PC-9 (cell line): ENCODE measurements at regions not wholly inside any gene's neighbourhood (a gene's known extent, or its start where the extent isn't known, plus 50 kb on each side); places are given as distances from the start of the nearest gene placed in this dataset.

Source experiments
- BruUV-seq: library from RNA; stranded (reverse); fragments of 400-500 nt; replicated peaks from 2 replicates; lab custom pipeline; 2021; lab: Mats Ljungman, UMichigan
- CTCF ChIA-PET: fragments of 300-600 bp; sonication (Branson Sonifier 250); formaldehyde crosslinking; loops from one replicate; lab custom pipeline; 2022; ENCODE audit warnings: antibody characterized with exemption; lab: Charles Lee
- POLR2A ChIA-PET: fragments of 300-600 bp; sonication (Branson Sonifier 250); formaldehyde crosslinking; loops from one replicate; lab custom pipeline; 2022; ENCODE audit warnings: antibody characterized with exemption; ENCODE audit not compliant: unreplicated experiment; lab: Charles Lee
- DNase-seq, 2 experiments: peaks; one replicate each; pipeline versions ENCODE4 v3.0.0 to v3.0.0-alpha.2; 2015 to 2022; ENCODE audit warnings: mixed read lengths in 1 of 2
- H2AFZ ChIP-seq: fragments of 200-600 bp; sonication (generic); 2 replicates; pipeline ENCODE4 v1.8.1; 2017; ENCODE audit warnings: antibody characterized with exemption
- H3F3A ChIP-seq: fragments of 200-600 bp; sonication (generic); 2 replicates; pipeline ENCODE4 v1.8.1; 2017; ENCODE audit warnings: antibody characterized with exemption, mild to moderate bottlenecking, low read depth; ENCODE audit not compliant: insufficient read depth
- H3K27ac ChIP-seq: fragments of 200-600 bp; sonication (generic); 2 replicates; pipeline ENCODE4 v1.6.1; 2016; ENCODE audit warnings: mixed run types
- H3K27me3 ChIP-seq: fragments of 200-600 bp; sonication (generic); 2 replicates; pipeline ENCODE4 v1.6.1; 2016; ENCODE audit warnings: low read depth, mixed run types; ENCODE audit not compliant: insufficient read depth
- H3K36me3 ChIP-seq: fragments of 200-600 bp; sonication (generic); 2 replicates; pipeline ENCODE4 v1.6.1; 2016; ENCODE audit warnings: low read depth, mixed run types
- H3K4me1 ChIP-seq: fragments of 200-600 bp; sonication (generic); replicated peaks from 2 replicates; pipeline ENCODE4 v1.6.1; 2016; ENCODE audit warnings: mixed run types; ENCODE audit not compliant: insufficient read depth
- H3K4me2 ChIP-seq: fragments of 200-600 bp; sonication (generic); 2 replicates; pipeline ENCODE4 v1.6.1; 2017; ENCODE audit warnings: mixed run types
- H3K4me3 ChIP-seq: fragments of 200-600 bp; sonication (generic); 2 replicates; pipeline ENCODE4 v1.6.1; 2016; ENCODE audit warnings: mixed run types
- H3K79me2 ChIP-seq: fragments of 200-600 bp; sonication (generic); 2 replicates; pipeline ENCODE4 v1.6.1; 2017; ENCODE audit warnings: low read depth, mixed run types
- H3K9me2 ChIP-seq: fragments of 200-600 bp; sonication (generic); 2 replicates; pipeline ENCODE4 v1.8.1; 2017; ENCODE audit warnings: mild to moderate bottlenecking; ENCODE audit not compliant: insufficient read depth
- H3K9me3 ChIP-seq: fragments of 200-600 bp; sonication (generic); 2 replicates; pipeline ENCODE4 v1.8.1; 2016; ENCODE audit warnings: low read depth; ENCODE audit not compliant: insufficient read depth
- H4K20me1 ChIP-seq: fragments of 200-600 bp; sonication (generic); 2 replicates; pipeline ENCODE4 v1.8.1; 2017; ENCODE audit not compliant: insufficient read depth
- EZH2 ChIP-seq: fragments of 200-600 bp; sonication (generic); IDR thresholded peaks from 2 replicates; pipeline ENCODE4 v1.8.0; 2017; ENCODE audit warnings: antibody characterized with exemption, low read depth
- intact Hi-C: fragments of 100-400 bp; cut with micrococcal nuclease; formaldehyde crosslinking; loops from one replicate; pipeline ENCODE4 v1.10.0; 2022; ENCODE audit not compliant: unreplicated experiment
- TF ChIP-seq, protein P1 (sequence below): fragments of 200-600 bp; sonication (generic); conservative IDR thresholded peaks from 2 replicates; pipeline ENCODE4 v1.6.1; 2017; ENCODE audit warnings: mixed run types, antibody characterized with exemption, mild to moderate bottlenecking, moderate library complexity

DNA sequence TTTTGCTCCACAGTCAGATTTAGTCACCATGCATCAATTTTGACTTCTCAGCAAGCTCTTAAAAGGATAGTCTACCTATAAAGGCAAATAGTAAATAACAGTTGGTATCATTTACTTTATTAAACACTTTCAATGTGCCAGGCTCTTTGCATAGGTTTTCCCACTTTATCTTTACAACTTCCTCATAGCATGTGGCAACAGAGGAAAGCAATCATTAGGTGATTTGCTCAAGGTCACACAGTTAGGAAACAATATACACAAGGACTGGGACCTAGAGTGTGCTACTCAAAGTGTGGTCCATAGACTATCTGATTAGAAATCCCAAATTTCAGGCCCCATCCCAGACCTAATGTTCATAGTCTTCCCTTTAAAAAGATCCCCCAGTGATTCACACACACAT lies 212.3 kb downstream of the MTERF1 start:
- BruUV-seq: no TSS peak
- no peak overlapping the region for H2AFZ ChIP-seq
- no peak for DNase-seq
- intact Hi-C loops: no loop called here
- no peaks in the 10 kb centered on the region for H3K36me3 ChIP-seq
- CTCF ChIA-PET: no interaction called here
- H3K9me2 ChIP-seq: no peaks in the 10 kb centered on the region
- H3K27me3 ChIP-seq: no peaks in the 10 kb centered on the region
- TF ChIP-seq EZH2: no peak
- TF ChIP-seq, protein P1, sequence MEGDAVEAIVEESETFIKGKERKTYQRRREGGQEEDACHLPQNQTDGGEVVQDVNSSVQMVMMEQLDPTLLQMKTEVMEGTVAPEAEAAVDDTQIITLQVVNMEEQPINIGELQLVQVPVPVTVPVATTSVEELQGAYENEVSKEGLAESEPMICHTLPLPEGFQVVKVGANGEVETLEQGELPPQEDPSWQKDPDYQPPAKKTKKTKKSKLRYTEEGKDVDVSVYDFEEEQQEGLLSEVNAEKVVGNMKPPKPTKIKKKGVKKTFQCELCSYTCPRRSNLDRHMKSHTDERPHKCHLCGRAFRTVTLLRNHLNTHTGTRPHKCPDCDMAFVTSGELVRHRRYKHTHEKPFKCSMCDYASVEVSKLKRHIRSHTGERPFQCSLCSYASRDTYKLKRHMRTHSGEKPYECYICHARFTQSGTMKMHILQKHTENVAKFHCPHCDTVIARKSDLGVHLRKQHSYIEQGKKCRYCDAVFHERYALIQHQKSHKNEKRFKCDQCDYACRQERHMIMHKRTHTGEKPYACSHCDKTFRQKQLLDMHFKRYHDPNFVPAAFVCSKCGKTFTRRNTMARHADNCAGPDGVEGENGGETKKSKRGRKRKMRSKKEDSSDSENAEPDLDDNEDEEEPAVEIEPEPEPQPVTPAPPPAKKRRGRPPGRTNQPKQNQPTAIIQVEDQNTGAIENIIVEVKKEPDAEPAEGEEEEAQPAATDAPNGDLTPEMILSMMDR: no peak
- H3K4me1 ChIP-seq: no peaks in the 10 kb centered on the region
- POLR2A ChIA-PET: no interaction called here
- no peaks in the 10 kb centered on the region for H4K20me1 ChIP-seq
- no peaks in the 10 kb centered on the region for H3K9me3 ChIP-seq
- no peak overlapping the region for H3K4me3 ChIP-seq
- H3K4me2 ChIP-seq: no peak overlapping the region
- no peaks in the 10 kb centered on the region for H3K79me2 ChIP-seq
- H3F3A ChIP-seq: no peaks in the 10 kb centered on the region
- no peak overlapping the region for H3K27ac ChIP-seq

DNA sequence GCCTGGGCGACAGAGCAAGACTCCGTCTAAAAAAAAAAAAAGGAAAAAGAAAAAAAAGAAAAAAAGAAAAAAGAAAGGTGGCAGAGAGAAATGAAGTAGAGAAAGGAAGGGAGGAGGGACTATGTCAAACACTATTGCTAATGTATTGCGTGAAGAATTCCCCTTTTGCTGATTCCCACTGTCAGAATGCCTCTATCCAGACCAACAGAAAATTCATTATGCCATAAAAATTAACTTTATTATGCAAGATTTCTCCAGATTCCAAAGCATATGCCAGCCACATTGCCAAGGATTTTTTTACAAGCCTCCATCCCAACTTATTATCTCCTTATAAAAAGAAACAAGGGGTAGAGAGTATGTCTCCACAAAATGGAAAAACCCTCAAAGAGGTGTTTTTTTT lies 209.3 kb downstream of the MTERF1 start:
- POLR2A ChIA-PET: no interaction called here
- TF ChIP-seq, protein P1: no peak
- no peak for TF ChIP-seq EZH2
- Histone ChIP-seq H3K4me1 (no peaks in the 10 kb centered on the region), H3F3A (no peaks in the 10 kb centered on the region), H3K36me3 (no peaks in the 10 kb centered on the region), H3K4me2 (no peak overlapping the region), H3K9me3 (no peaks in the 10 kb centered on the region), H3K27me3 (no peaks in the 10 kb centered on the region), H3K79me2 (no peaks in the 10 kb centered on the region), H3K27ac (no peak overlapping the region), H4K20me1 (no peaks in the 10 kb centered on the region), H3K9me2 (no peaks in the 10 kb centered on the region), H3K4me3 (no peak overlapping the region), H2AFZ (no peak overlapping the region)
- no peak for DNase-seq
- intact Hi-C loops: no loop called here
- CTCF ChIA-PET: no interaction called here
- BruUV-seq: no TSS peak

DNA sequence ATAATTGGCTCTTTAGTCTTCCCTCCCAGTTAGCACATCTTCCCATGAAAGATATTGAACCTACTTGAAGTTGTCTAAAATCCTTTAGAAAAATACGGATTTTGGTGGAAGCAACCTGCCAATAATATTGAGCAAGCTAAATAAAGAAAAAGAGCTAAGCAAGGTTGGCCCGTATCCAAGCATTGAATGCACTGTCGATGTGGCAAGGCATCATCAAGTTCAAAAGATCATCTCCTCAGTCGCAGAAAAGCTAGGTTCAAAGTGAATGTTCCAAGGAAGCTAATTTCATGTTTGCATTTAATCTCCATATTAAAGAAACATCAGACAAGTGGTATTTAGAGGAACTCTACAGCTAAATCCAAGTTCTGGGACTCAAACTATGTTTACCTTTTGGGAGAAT lies 206.0 kb downstream of the MTERF1 start:
- Histone ChIP-seq H2AFZ (no peak overlapping the region), H3K79me2 (no peaks in the 10 kb centered on the region), H3K27me3 (no peaks in the 10 kb centered on the region), H3K9me2 (no peaks in the 10 kb centered on the region), H3K36me3 (no peaks in the 10 kb centered on the region), H3K4me2 (no peak overlapping the region), H4K20me1 (no peaks in the 10 kb centered on the region), H3K4me1 (no peaks in the 10 kb centered on the region), H3K9me3 (no peaks in the 10 kb centered on the region), H3K4me3 (no peak overlapping the region), H3F3A (no peaks in the 10 kb centered on the region), H3K27ac (no peak overlapping the region)
- ChIA-PET CTCF (no interaction called here), POLR2A (no interaction called here)
- TF ChIP-seq, protein P1: no peak
- TF ChIP-seq EZH2: no peak
- intact Hi-C loops: no loop called here
- no TSS peak for BruUV-seq
- DNase-seq: no peak
